Esophagus muscularis mucosa (tissue), 4 donors: ENCODE measurements at regions not wholly inside any gene's neighbourhood (a gene's known extent, or its start where the extent isn't known, plus 50 kb on each side); places are given as distances from the start of the nearest gene placed in this dataset.

Experiments
- CTCF ChIP-seq, 3 experiments: fragments of 200-600 bp in 2 of 3; fragments of 450-650 bp in 1 of 3; sonication (generic) in 2 of 3; IDR thresholded peaks; one replicate each; pipeline ENCODE4 v1.5.1; 2017 to 2019; ENCODE audit warnings: antibody characterized with exemption in 3 of 3, mild to moderate bottlenecking in 2 of 3, moderate library complexity in 1 of 3
- EP300 ChIP-seq: sonication (generic); formaldehyde crosslinking; IDR thresholded peaks from one replicate; pipeline ENCODE4 v1.6.1; 2017; ENCODE audit warnings: antibody characterized with exemption
- POLR2A ChIP-seq: fragments of 450-650 bp; IDR thresholded peaks from one replicate; pipeline ENCODE4 v1.6.1; 2017; ENCODE audit warnings: antibody characterized with exemption, moderate library complexity, mild to moderate bottlenecking, low read depth

- TF ChIP-seq CTCF (IDR thresholded peaks at IDR 0.05) (no peak), POLR2A (no peak), EP300 (no peak)
Measured at GRCh38 chr9:24652181-24652580, 106.5 kb upstream of the IZUMO3 start.
